ENCODE measurements at regions not wholly inside any gene's neighbourhood (a gene's known extent, or its start where the extent isn't known, plus 50 kb on each side); places are given as distances from the start of the nearest gene placed in this dataset.

DNA sequence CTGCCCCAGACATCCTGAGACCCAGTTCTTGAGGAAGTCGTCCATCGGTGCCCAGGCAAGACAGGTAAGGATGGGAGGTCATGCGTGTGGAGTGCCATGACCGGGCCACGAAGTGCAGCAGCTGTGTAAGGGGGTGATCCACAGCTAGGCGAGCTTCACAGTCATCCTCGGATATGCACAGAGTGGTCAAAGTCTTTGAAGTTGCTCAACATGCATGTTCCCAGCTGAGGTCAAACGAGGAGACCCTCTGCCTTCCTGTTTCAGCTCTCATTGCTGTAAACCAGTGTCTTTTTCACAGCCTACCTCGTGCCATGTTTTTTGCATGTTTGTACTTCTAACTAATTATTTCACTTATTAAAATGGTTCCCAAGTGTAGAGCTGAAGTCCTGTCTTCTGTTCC lies 109.9 kb upstream of the TBL1X start:
- DNase-seq (no peak), ATAC-seq (no peak)
- H3K27ac ChIP-seq, result no peak overlapping the region
- H3K27me3 ChIP-seq, result no peaks in the 10 kb centered on the region
- intact Hi-C loops (cut with DNase I; ENCODE audit: low total_unique reads) (no loop called here), in situ Hi-C loops (cut with MboI; ENCODE audit: low sequenced_read_pairs in 4 of 4) (loop anchor here in 1 of 4 donors (10.0 kb wide), 1 partner anchor 100 kb away; no protein-coding TSS in a partner anchor)
- no peaks in the 10 kb centered on the region for H3K4me1 ChIP-seq
- H3K9me3 ChIP-seq, result no peaks in the 10 kb centered on the region
- TF ChIP-seq POLR2A (IDR thresholded peaks at IDR 0.05) (no peak), CTCF (IDR thresholded peaks at IDR 0.05 in 4 of 5, conservative IDR thresholded peaks at IDR 0.05 in 1 of 5) (no peak)
- no peaks in the 10 kb centered on the region for H3K36me3 ChIP-seq
- no peak overlapping the region for H3K4me3 ChIP-seq

GRCh38 chrX:9355739-9356138 lies 109.1 kb upstream of the TBL1X start:
- no peak overlapping the region for H3K27ac ChIP-seq
- H3K27me3 ChIP-seq, result no peaks in the 10 kb centered on the region
- no peaks in the 10 kb centered on the region for H3K9me3 ChIP-seq
- intact Hi-C loops (cut with DNase I; ENCODE audit: low total_unique reads) (no loop called here), in situ Hi-C loops (cut with MboI; ENCODE audit: low sequenced_read_pairs in 4 of 4) (loop anchor here in 1 of 4 donors (10.0 kb wide), 1 partner anchor 99 kb away; no protein-coding TSS in a partner anchor)
- DNase-seq (no peak), ATAC-seq (no peak)
- H3K36me3 ChIP-seq, result no peaks in the 10 kb centered on the region
- no peak for TF ChIP-seq POLR2A (IDR thresholded peaks at IDR 0.05)
- no peak for TF ChIP-seq CTCF (IDR thresholded peaks at IDR 0.05 in 4 of 5, conservative IDR thresholded peaks at IDR 0.05 in 1 of 5)
- H3K4me1 ChIP-seq, result no peaks in the 10 kb centered on the region
- H3K4me3 ChIP-seq, result no peak overlapping the region

GRCh38 chrX:9356846-9357245 lies 108.0 kb upstream of the TBL1X start:
- no peak for TF ChIP-seq CTCF (IDR thresholded peaks at IDR 0.05 in 4 of 5, conservative IDR thresholded peaks at IDR 0.05 in 1 of 5)
- TF ChIP-seq POLR2A (IDR thresholded peaks at IDR 0.05), result no peak
- DNase-seq (no peak), ATAC-seq (no peak)
- intact Hi-C loops (cut with DNase I; ENCODE audit: low total_unique reads) (no loop called here), in situ Hi-C loops (cut with MboI; ENCODE audit: low sequenced_read_pairs in 4 of 4) (loop anchor here in 1 of 4 donors (10.0 kb wide), 1 partner anchor 98 kb away; no protein-coding TSS in a partner anchor)
- H3K36me3 ChIP-seq, result no peaks in the 10 kb centered on the region
- H3K4me1 ChIP-seq, result no peaks in the 10 kb centered on the region
- no peak overlapping the region for H3K27ac ChIP-seq
- H3K9me3 ChIP-seq, result no peaks in the 10 kb centered on the region
- H3K4me3 ChIP-seq, result no peak overlapping the region
- no peaks in the 10 kb centered on the region for H3K27me3 ChIP-seq

DNA sequence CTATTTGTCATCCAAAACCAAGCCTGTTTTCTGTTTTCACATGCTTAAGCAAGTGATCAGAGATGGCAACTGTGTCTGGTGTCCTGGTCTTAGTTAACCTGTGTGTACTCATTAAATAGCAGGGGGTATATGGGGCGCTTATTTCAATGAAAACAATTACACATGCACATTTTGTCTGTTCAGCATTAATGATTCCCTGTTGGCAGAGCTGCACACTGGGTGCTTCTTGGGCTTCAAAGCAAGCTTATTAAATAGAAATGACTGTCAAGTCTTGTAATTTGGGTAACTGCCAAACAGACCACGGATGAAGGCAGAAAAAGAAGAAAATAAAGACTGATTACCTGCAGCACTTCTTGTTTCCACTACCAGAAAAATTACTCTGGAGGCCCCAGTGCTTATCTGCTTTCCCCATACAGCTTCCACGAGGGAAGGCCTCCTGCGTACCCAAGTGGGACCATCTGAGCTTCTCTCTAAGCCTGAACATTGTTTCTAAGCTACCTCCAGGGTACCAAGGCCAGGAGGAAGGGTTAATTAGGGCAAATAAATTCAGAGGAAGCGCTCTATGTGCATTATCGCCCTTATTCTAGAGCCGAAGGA lies 107.2 kb upstream of the TBL1X start:
- TF ChIP-seq POLR2A (IDR thresholded peaks at IDR 0.05) (no peak), CTCF (IDR thresholded peaks at IDR 0.05 in 4 of 5, conservative IDR thresholded peaks at IDR 0.05 in 1 of 5) (no peak)
- Histone ChIP-seq H3K9me3 (no peaks in the 10 kb centered on the region), H3K4me1 (no peaks in the 10 kb centered on the region), H3K36me3 (no peaks in the 10 kb centered on the region), H3K27ac (no peak overlapping the region), H3K4me3 (no peak overlapping the region), H3K27me3 (no peaks in the 10 kb centered on the region)
- no peak for DNase-seq
- in situ Hi-C loops (cut with MboI; ENCODE audit: low sequenced_read_pairs in 4 of 4) (loop anchor here in 1 of 4 donors (10.0 kb wide), 1 partner anchor 97 kb away; no protein-coding TSS in a partner anchor), intact Hi-C loops (cut with DNase I; ENCODE audit: low total_unique reads) (no loop called here)
- ATAC-seq, result no peak

All from gastrocnemius medialis (tissue), 4 donors.